Esophagus squamous epithelium (tissue), 5 donors: ENCODE measurements at regions not wholly inside any gene's neighbourhood (a gene's known extent, or its start where the extent isn't known, plus 50 kb on each side); places are given as distances from the start of the nearest gene placed in this dataset.

ENCODE experiments used
- DNase-seq: peaks from one replicate; lab custom pipeline; 2025; lab: John Stamatoyannopoulos, UW
- H3K27ac ChIP-seq, 4 donors: fragments of 200-600 bp; sonication (generic); one replicate each; pipeline ENCODE4 v1.5.1; 2016 to 2019; ENCODE audit warnings: mild to moderate bottlenecking in 1 of 4
- H3K27me3 ChIP-seq, 4 donors: fragments of 200-600 bp; sonication (generic); 1 replicate in 3 of 4; 2 replicates in 1 of 4; pipeline versions ENCODE4 v1.5.1 to v1.6.0; 2017 to 2021; ENCODE audit warnings: antibody characterized with exemption in 1 of 4
- H3K36me3 ChIP-seq, 3 donors: fragments of 200-600 bp; sonication (generic); one replicate each; pipeline ENCODE4 v1.5.1; 2016 to 2019
- H3K4me1 ChIP-seq, 3 donors: fragments of 200-600 bp; sonication (generic); one replicate each; pipeline ENCODE4 v1.5.1; 2017 to 2019
- H3K4me3 ChIP-seq, 4 donors: fragments of 200-600 bp; sonication (generic); 1 replicate in 3 of 4; 2 replicates in 1 of 4; pipeline ENCODE4 v1.5.1; 2016 to 2019; ENCODE audit warnings: mild to moderate bottlenecking in 2 of 4, moderate library complexity in 1 of 4
- H3K9me3 ChIP-seq, 3 donors: fragments of 200-600 bp; sonication (generic); one replicate each; pipeline ENCODE4 v1.5.1; 2016 to 2019
- CTCF ChIP-seq, 6 experiments: fragments of 450-650 bp in 4 of 6; fragments of 200-600 bp in 2 of 6; sonication (generic) in 2 of 6; IDR thresholded peaks; one replicate each; pipeline ENCODE4 v1.5.1; 2016 to 2019; ENCODE audit warnings: antibody characterized with exemption in 6 of 6, mild to moderate bottlenecking in 4 of 6, moderate library complexity in 4 of 6
- POLR2A ChIP-seq, 4 donors: fragments of 450-650 bp; IDR thresholded peaks; one replicate each; pipeline ENCODE4 v1.6.1; 2017; ENCODE audit warnings: antibody characterized with exemption in 4 of 4, mild to moderate bottlenecking in 4 of 4, moderate library complexity in 3 of 4
- WGBS, 2 donors: methylation state at CpG; one replicate each; pipeline ENCODE4 v1.1.5; 2018; 5-methylcytosine and 5-hydroxymethylcytosine counted together
- intact Hi-C: fragments of 100-400 bp; cut with DNase I; formaldehyde crosslinking; loops from one replicate; pipeline ENCODE4 v1.15.0; 2022
- donor health status: DM: yes; HTN: yes; CAD: no.

GRCh38 chr2:228417526-228417925 lies 236.0 kb upstream of the SPHKAP start:
- no peak for DNase-seq
- Histone ChIP-seq H3K27ac (no peak overlapping the region), H3K4me3 (no peak overlapping the region), H3K4me1 (no peaks in the 10 kb centered on the region), H3K27me3 (no peaks in the 10 kb centered on the region), H3K36me3 (no peaks in the 10 kb centered on the region), H3K9me3 (no peaks in the 10 kb centered on the region)
- 34 to 47% methylated on average over 2 of the region's 2 CpGs for WGBS, 2 donors
- no peak for TF ChIP-seq POLR2A (IDR thresholded peaks at IDR 0.05)
- no peak for TF ChIP-seq CTCF (IDR thresholded peaks at IDR 0.05)
- intact Hi-C loops, result no loop called here

GRCh38 chr2:228410061-228410460 lies 228.6 kb upstream of the SPHKAP start:
- H3K4me3 ChIP-seq, result no peak overlapping the region
- no peak for TF ChIP-seq POLR2A (IDR thresholded peaks at IDR 0.05)
- TF ChIP-seq CTCF (IDR thresholded peaks at IDR 0.05), result no peak
- H3K36me3 ChIP-seq, result no peaks in the 10 kb centered on the region
- H3K9me3 ChIP-seq, result no peaks in the 10 kb centered on the region
- intact Hi-C loops, result no loop called here
- 75 to 78% methylated on average over 1 of the region's 1 CpG for WGBS, 2 donors
- no peaks in the 10 kb centered on the region for H3K27me3 ChIP-seq
- no peak overlapping the region for H3K27ac ChIP-seq
- no peak for DNase-seq
- H3K4me1 ChIP-seq, result no peaks in the 10 kb centered on the region

- Histone ChIP-seq H3K36me3 (no peaks in the 10 kb centered on the region), H3K4me3 (no peak overlapping the region), H3K9me3 (no peaks in the 10 kb centered on the region), H3K27me3 (no peaks in the 10 kb centered on the region), H3K4me1 (no peaks in the 10 kb centered on the region), H3K27ac (no peak overlapping the region)
- TF ChIP-seq POLR2A (IDR thresholded peaks at IDR 0.05), result no peak
- no peak for TF ChIP-seq CTCF (IDR thresholded peaks at IDR 0.05)
- intact Hi-C loops, result no loop called here
- 29 to 32% methylated on average over 1 of the region's 1 CpG for WGBS, 2 donors
- no peak for DNase-seq
Measured at GRCh38 chr2:228409493-228409892, 228.0 kb upstream of the SPHKAP start.

GRCh38 chr2:228408529-228409227 lies 227.2 kb upstream of the SPHKAP start:
- no peak overlapping the region for H3K4me3 ChIP-seq
- H3K4me1 ChIP-seq, result no peaks in the 10 kb centered on the region
- no peak for TF ChIP-seq CTCF (IDR thresholded peaks at IDR 0.05)
- H3K36me3 ChIP-seq, result no peaks in the 10 kb centered on the region
- intact Hi-C loops, result no loop called here
- H3K27me3 ChIP-seq, result no peaks in the 10 kb centered on the region
- no peak overlapping the region for H3K27ac ChIP-seq
- DNase-seq, result no peak
- no peaks in the 10 kb centered on the region for H3K9me3 ChIP-seq
- WGBS, 2 donors, result 69 to 74% methylated on average over 4 of the region's 4 CpGs

GRCh38 chr2:228407821-228408220 lies 226.3 kb upstream of the SPHKAP start:
- no peak for TF ChIP-seq CTCF (IDR thresholded peaks at IDR 0.05)
- DNase-seq, result no peak
- intact Hi-C loops, result no loop called here

More at GRCh38 chr2:228407821-228408220, 226.3 kb upstream of the SPHKAP start:
- Histone ChIP-seq H3K36me3 (no peaks in the 10 kb centered on the region), H3K4me3 (no peak overlapping the region), H3K9me3 (no peaks in the 10 kb centered on the region), H3K27ac (no peak overlapping the region), H3K4me1 (no peaks in the 10 kb centered on the region), H3K27me3 (no peaks in the 10 kb centered on the region)
